Effector CD4-positive, alpha-beta T cell (primary cell): ENCODE measurements at regions not wholly inside any gene's neighbourhood (a gene's known extent, or its start where the extent isn't known, plus 50 kb on each side); places are given as distances from the start of the nearest gene placed in this dataset.

Experiments used
- DNase-seq: peaks from one replicate; pipeline ENCODE4 v3.0.0-alpha.2; 2020

DNA sequence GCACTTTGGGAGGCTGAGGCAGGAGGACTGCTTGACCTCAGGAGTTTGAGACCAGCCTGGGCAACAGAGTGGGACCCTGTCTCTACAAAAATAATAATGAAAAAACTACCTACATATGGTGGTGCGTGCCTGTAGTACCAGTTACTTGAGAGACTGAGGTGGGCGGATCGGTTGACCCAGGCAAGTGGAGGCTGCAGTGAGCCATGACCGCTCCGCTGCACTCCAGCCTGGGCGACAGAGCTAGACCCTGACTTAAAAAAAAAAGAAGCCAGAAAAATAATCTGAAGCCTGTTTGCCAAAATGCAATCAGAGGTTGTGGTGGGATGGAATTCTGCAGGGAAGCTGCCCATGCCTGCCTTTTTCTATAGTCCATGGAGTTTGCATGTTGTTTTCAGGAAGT, 50.4 kb upstream of the GGTA1 start:
- DNase-seq = no peak

DNA sequence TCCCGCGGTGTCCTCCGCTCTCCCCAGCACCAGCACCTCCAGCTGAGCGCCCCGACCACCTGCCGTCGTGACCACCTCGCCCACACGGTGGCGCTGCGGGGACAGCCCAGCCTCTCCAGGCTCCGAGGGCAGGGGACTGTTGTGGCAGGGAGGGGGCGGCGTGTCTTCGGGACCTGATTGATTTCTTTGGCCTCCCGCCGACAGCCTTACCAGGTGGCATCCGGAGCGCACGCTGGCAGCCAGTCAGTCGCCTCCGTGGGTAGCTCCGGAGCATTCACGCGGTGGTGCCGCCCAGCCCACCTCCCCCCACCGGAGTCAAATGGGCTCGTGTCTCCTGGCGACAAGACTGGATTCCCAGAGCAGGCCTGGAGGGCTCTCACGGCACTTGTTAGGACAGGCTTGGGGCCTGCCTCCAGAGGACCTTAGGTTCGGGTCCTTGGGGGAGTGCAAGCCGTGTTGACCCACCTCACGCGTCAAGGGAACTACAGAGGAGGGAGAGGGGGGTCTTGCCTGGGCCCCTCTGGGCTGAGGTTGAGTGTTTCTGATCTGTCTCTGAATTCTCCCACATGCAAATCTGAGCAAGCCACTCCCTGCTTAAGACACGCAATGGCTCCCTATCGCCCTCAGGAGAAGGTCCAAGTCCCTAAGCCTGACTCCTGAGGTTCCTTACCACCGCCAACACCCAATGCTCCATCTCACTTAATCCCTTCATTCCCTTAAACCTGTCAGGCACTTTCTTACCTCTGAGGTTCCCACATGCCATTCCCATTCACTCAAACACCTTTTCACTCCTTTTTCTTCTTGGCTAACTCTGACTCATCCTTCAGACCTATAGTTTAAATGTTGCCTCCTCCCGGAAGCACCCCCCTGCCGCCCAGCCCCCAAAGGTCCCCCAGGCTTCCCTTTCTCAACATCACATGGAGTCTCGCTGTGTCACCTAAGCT, 51.2 kb upstream of the GGTA1 start:
- DNase-seq = peak; percentile 45

DNA sequence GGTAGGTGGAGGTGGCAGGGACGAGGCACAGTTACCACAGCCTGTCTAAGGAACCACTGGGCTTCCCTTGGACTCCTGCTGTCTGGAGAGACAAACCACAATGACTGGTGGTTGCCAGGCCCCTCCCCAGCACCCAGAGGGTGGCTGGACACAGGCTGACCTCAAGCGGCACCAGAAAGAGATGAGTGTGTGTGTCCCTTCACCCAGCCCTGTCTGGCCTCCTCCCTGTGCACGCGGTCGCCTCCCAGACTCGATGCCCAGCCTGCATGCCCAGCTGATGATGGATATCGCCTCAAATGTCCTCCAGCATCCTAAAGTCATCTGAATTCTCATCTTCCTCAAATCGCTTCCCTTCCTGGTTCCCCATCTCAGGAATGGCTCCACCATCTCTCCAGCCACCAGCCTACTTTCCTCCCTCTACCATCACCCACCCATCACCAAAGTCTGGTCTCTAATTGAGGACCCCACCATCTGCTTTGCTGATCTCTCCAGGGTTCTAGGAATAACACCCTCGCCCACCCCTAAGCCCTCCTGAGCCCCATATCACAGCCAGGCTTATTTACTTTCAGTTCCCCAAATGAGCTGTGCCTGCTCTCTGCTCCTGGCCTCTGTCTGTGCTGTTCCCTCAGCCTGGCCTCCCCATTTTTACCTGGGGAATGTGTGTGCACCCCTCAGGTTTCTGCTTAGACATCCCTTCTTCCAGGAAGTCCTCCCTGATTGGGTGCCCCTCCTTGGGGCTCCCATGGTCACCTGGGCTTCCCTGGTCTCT, 52.5 kb upstream of the GGTA1 start:
- DNase-seq = no peak

DNA sequence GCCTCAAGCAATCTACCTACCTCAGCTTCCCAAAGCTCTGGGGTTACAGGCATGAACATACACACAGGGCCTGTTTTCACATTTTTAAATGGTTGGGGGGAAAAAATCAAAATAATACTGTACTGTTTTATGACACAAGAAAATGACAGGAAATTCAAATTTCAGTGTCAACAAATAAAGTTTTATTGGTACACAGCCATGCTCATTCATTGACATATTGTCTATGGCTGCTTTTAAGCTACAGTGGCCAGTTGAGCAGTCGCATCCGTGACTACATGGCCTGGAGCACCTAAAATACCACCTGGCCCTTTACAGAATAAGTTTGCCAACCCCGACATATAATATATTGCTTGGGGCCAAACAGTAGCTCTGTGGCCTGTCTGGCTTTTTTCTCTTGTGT, 56.4 kb upstream of the GGTA1 start:
- no peak for DNase-seq

DNA sequence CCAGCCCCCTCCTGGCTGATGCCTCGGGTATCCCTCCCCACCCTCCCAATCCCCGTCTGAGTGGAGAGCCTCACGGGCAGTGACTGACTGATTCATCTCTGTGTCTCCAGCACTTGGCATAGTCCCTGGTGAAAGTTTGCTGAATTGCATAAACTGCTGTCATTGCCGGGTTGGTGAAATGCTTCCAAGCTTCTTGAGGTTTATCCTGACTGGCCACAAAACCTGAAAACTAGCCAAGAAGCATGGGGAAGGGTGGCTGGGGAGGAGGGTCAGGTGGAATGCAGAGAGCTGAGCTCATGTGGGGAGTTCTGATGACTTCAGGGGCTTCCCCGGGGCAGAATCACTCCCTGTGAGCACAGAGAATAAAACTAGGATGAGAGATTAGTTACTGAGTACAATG, 56.9 kb upstream of the GGTA1 start:
- DNase-seq = no peak

DNA sequence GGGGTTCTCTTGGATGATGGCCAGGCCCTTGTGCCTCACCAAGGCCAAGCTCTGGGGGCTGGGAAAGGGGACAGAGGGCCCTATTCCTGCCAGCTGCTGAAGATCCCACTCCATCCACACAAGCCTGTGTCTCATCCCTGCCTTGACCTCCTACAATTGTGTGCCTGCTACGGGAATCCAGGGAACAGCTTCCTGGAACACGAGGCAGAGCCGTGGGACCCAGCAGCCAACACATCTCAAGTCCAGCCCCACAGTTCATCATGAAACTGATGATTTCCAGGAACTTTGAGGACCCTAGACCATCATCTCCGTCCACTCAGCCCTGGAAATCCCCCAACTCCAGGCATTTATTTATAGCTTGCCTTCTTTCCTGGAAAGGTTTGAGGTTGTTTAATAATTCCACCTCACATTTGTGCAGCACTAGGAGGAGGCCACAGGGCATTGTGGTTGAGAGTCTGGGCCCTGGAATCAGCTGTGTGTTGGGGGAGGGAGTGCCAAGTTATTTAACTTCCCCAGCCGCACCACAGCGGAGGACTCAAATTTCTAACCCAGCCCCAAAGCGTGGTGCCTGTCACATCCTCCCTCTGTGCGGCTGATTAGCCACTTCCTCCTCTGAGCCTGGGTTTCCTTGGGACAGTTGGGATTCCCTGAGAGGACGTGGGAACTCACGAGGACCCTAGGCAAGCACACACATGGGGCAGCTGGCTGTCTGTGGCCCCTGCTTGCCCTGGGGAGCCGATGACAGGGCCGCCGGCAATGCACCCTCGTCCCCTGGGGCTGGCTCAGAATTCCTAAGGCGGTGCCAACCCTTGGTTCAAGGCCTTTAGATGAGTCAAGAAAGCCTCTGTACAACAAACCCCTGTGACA, 58.2 kb upstream of the GGTA1 start:
- no peak for DNase-seq

DNA sequence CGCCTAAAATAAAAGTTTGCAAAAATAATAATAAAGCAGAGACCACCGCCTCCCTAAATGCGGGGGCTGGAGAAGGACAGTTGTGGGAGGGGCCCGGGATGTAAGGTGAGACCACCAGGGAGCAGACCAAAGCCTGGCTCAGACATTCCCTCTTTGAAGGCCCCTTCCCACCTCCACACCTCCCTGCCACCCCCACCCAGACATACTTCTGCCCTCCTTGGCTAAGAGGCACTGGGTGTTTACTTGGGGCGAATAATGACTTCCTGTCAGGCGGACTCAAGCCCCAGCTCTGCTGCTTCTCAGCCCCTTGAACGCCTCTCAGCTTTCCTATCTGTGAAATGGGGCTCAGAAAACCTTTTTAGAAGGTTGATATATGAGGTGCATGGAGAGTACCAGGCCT, 58.8 kb upstream of the GGTA1 start:
- DNase-seq = no peak

DNA sequence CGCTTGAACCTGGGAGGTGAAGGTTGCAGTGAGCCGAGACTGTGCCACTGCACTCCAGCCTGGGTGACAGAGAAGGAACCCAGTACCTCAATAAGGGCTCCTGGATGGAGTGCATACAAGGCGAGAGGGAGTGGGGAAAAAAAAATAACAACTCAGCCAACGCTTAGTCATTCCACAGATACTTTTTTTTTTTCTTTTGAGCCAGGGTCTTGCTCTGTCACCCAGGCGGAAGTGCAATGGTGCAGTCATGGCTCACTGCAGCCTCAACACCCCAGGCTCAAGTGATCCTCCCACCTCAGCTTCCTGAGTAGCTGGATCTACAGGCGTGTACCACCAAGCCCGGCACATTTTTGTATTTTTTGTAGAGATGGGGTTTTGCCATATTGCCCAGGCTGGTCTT, 59.5 kb upstream of the GGTA1 start:
- no peak for DNase-seq

DNA sequence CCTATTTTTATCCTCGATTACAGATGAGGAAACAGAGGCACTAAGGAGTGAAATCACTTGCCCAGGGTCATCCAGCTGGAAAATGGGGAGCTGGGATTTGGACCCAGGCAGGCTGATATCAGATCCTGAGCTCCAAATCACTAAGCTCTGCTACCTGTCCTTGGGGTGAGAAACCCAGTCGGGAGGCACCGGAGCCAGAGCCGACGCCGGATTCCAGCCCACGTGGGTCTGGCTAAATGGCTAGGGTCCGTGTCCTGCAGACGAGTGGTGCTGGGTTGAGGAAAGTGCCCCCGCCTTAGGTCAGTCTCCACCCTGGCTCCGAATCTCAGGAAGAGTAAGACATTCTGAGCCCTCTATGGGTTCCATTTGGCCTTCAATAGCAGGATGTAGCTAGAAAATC, 61.3 kb upstream of the GGTA1 start:
- no peak for DNase-seq

DNA sequence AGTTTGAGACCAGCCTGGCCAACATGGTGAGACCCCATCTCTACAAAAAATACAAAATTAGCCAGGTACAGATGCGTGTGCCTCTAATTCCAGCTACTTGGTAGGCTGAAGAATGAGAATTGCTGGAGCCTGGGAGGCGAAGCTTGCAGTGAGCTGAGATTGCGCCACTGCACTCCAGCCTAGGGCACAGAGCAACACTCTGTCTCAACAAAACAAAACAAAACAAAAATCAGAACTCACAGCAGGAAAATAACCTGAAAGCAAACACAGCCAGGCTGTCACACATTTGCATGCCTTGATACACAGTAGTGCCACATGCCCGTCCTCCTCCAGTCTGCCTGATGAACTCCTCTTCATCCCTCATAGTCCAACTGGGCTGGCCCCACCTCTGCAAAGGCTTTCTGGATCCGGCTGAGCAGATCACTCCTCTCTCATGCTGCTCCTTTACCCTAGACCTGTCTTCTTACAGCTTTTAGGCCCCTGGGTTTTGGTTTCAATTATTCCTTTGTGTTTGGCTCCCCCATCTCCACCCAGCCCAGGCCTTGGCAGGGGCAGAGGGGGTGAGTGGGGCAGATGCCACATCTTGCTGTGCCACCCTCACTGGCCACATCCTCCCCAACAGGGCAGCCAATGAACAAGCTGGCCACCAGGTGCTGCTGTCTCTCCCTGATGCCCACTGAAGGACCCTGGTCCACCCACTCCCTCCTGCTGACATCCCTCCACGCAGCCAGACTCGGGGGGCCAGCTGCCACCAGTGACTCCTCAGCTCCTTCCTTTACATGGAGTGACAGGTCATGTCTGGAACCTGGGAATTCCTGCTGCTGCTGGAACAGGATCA, 62.0 kb upstream of the GGTA1 start:
- no peak for DNase-seq

DNA sequence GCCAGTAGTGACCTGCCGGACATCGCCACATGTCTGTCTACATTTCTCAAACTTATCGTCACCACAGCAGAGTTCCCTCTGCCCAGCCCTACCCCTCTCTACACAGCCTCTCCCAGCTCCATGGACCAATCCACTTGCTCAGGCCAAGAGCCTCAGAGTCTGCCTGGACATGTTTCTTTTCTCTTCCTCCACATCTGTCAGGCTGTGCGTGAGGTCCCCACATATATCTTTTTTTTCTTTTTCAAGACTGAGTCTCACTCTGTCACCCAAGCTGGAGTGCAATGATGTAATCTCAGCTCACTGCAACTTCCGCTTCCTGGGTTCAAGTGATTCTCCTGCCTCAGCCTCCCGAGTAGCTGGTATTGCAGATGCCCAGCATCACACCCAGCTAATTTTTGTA, 62.7 kb upstream of the GGTA1 start:
- DNase-seq = no peak

DNA sequence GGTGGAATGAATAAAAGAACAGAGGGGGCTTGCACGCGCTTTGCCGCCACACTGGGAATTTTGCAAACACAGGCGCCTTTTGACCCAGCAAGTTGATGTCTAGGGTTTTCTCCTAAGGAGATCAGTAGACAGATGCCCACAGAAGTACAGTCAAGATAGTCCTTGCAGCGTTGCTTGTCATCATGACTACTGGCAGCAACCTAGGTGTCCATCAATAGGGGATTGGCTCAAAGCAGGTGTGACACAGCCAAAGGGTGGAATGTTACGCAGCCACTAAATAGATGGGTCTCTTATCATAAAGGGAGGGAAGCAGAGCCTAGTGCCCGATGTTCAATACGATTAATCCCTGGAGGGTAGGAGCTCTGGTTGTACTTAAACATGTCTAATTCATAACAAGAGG, 63.8 kb upstream of the GGTA1 start:
- DNase-seq = no peak

DNA sequence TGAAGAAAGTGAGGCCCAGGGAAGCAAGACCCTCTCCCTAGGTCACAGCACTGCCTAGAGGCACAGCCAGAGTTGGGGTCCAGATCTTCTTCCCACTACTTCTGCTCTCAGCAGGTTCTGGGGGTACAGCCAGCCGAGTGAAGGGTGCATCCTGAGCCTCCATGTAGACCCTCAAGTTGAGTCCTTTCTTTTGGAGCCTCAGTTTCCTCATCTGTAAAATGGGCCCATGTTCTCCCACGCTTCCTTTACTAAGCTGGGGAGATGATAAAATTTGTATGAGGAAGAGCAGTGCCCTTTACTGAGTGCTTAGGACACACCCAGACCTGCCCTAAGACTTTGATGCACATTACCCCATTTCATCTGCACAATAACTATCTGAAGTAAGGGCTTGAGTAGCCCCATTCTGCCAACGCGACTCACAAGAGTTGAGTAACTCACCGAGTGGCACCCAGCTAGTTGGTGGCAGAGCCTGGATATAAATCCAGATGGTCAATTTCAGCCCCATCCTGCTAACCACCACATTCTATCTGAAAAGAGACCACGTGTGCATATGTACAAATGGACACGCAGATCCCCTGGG, 64.3 kb upstream of the GGTA1 start:
- no peak for DNase-seq

DNA sequence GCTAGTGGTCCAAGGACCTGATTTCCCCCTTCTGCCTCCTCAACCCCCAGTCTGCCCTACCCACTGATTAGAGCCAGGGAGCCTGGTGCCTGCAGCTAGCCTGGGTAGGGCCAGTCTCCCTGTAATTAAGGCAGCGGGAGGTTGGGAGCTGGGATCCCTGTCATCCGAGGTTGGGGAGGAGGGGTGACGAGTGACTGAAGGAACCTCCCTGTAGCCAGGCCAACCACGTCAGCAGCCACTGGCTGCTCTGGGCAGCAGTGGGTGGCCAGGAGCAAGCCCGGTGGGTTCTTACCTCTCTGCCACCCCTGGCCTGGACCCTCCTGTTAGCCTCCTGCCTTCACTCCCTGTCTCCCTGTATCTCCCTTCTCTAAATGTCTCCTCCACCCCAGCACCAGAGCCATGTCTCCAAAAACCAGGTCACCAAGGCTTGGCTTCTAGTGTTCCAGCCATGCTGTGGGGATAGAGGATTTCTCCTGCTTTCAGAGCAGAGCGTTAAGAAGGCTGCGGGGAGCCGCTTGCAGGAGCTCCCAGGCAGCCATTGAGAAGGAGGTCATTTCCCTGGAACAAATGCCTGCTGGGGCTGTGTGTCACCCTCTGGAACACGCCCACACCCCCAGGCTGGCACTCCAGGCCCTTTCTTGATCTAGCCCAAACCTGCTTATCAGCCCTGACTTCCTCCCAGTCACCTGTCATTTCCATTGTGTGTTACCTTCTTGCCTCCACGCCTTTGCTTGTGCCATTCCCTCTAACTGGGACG, 65.0 kb upstream of the GGTA1 start:
- DNase-seq = no peak

DNA sequence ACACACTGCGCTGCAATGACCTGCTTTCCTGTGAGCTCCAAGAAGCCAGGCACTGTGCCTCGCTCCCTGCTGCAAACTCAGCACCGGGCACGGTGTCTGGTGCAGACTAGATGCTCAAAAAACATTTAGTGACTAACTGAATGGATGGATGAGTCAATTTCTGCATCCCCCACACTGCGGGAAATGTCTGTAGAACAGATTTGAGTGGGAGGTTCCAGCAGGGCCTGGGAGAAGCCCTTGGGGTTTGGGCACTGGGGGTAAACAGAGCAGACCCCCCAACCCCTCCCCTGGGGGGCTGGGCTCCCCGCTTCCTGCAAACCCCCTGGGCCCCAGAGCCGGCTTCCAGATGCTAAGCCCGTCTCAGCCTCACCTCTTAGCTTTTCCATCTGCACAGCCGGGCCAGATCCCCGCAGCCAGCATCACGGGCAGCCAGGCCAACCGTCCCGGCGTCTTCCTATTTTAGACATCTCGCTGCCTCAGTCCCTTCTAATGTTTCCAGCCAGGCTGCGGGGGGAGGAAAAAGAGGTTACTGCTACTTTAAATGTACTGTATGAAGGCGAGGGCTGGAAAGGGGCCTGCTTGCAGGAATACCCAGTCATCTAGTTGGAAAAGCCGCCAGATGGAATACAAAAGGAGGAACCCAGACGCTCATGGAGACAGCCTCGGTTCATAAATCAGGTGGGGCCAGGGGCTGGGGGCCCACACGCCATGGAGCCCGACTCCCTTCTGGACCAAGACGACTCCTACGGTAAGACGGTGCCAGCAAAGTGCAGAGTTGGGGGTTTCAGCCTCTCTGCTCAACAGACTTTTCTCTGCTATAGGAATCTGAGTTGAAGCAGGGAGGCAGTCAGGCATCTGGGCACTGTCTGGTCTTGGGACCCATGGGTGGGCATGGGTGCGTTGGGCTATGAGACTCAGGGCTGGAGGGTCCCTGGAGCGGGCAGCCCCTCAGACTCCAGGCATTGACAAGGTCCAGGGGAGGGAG, 67.1 kb upstream of the GGTA1 start:
- no peak for DNase-seq

DNA sequence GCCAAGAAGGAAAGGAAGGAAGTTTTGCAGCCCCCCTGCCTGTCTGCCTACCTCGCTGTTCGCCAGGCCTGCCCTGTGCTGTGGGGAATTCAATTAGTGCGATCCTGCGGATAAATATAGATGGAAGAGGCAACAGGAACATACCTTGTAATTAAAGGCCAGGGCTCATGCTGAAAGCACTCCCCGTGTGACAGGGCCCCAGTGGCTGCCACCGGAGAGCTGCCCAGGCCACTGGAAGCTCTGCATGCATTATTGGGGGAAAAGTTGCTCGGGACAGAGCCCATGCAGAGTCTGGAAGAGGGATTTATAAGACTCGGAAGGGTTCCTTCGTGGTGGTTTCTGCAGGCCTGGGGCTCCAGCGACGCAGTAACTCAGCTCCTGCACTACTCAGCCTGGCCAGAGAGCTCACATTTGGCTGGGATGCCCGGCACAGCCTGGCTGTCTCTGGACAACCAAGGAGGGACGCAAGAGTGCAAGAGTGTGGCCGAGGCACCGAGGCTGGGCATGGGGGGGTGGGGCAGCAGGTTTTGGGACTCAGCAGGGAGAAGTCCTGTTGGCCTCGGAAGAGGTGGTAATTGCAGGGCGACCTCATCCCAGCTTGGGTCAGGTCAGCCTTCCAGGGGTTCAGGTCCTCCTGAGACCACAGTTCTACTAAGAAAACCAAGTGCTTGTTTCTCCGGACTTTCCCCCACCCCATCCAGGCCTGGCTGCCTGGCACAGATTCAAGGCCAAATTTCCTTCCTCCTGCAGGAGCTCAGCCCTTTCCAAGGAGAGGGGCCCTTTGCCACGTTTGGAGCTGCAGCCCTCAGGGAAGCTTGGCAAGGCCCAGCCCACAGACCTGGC, 68.1 kb upstream of the GGTA1 start:
- DNase-seq = no peak

DNA sequence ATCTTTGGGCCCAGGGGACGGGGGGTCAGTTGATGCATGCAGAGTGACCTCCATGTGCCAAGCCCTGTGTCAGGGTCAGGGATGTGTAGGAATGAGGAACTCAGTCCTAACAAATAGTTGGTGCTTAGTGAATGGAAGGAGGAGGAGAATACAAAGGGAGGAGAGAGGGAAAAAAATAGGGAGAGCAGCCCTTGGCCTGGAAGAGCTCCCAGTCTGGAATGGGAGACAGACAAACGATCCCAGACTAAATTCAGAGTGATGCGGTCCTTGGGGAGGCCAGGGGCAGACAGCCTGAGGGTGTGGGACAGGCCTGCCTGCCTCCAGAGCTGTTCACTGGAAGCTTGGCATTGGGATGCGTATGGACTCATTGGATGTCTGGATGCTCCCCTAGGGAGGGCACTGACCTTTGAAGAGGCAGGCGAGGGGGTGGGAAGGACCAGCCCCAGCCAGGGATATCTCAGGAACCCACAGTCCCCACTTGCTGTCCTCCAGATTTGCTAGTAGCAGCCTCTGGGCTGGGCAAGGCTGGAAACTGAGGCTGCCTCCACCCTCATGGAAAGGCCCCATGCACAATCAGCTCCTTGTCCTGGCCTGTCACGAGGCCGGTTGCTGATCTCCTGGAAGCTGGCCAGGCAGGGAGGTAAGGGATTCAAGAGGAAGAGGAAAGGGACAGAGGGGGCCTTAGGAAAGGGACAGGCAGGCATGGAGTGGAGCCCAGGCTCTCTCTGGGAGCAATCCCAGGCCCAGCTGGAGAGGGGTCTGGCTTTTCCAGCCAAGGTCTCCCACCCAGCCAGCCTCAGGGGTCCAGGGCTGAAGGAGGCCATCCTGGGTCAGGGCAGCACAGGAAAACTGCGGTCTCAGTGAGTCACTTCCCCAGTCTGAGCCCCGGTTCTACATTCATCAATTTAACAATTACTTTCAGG, 69.0 kb upstream of the GGTA1 start:
- DNase-seq = no peak

DNA sequence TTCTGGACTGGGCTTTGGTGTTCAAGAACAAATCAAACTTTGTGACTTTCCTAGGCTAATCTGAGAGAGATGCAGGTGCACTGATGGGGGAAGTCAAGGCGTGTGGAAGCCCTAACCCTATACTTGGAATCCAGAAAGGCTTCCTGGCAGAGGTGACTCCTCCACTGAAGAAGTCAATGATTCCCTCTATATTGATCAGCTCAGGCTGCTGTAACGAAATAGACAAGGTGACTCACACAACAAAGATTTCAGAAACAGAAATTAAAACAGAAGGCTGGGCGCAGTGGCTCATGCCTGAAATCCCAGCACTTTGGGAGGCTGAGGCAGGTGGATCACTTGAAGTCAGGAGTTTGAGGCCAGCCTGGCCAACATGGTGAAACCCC, 69.6 kb upstream of the GGTA1 start:
- no peak for DNase-seq
